ENCODE measurements at regions not wholly inside any gene's neighbourhood (a gene's known extent, or its start where the extent isn't known, plus 50 kb on each side); places are given as distances from the start of the nearest gene placed in this dataset.
"Not testable (repeated sequence)": the region's sequence is repeated elsewhere in the genome, so short reads cannot be mapped to it uniquely, and the experiment has no call there.

- not testable (repeated sequence) for DNase-seq
Observed at GRCh38 chr16:18146601-18147142, 189.9 kb downstream of the NPIPA8 start.

DNA sequence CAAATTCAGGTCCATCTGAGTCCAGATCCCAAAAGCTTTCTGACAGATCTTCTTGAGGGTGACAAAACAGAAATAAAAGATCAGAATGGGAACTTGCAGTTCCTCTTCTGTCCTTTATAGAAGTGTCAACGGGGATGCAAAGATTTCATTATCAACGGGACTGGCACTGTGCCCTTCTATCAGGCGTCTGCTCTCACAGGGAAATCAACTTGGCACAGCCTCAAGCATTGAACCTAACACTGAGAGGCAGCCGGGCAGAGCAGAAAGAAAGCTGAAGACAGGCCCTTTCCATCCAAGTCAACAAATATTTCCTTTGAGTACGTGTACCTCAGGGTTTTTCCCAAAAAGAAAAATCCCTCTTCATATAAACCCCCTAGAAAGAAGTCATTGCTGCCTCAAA, 194.5 kb downstream of the NPIPA8 start:
- DNase-seq = not testable (repeated sequence)

GRCh38 chr16:18136288-18136687, 200.2 kb downstream of the NPIPA8 start:
- DNase-seq = not testable (repeated sequence)

DNA sequence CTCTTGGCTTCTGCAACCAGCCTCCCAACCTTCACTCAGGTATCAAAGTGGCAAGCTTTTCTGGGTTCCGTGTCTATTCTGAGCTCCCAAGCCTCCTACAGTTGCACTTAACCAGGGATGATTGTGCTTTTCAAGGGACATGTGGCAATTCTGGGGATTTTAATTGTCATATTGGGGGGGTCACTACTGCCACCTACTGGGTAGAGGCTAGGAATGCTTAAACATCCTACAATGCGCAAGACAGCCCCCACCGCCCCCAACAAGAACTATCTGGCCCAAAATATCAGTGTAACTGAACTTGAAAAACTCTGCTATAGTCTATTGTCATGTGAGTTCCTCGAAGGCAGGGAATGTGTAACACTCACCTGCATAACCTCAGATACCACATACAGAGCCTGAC, 201.5 kb downstream of the NPIPA8 start:
- DNase-seq = not testable (repeated sequence)

DNA sequence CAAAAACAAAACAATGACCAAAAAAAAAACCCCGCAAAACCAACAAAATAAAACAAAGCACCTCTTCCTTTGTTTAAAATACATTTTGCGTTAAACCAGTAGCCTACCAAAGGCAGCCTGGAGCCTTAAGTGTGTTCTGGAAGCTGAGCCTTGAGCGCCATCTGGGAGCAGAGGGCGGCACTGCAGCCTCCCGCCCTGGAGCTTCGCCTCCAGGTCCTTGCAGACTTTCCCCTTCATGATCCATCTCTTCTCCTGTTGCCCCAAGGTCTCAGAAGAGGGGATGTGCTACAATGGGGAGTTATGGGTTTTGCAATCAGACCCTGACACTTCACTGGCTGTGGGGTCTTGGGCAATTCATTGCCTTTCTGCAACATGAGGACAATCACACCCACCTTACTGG, 204.9 kb downstream of the NPIPA8 start:
- DNase-seq = not testable (repeated sequence)

GRCh38 chr16:18130478-18131120, 205.9 kb downstream of the NPIPA8 start:
- not testable (repeated sequence) for DNase-seq

DNA sequence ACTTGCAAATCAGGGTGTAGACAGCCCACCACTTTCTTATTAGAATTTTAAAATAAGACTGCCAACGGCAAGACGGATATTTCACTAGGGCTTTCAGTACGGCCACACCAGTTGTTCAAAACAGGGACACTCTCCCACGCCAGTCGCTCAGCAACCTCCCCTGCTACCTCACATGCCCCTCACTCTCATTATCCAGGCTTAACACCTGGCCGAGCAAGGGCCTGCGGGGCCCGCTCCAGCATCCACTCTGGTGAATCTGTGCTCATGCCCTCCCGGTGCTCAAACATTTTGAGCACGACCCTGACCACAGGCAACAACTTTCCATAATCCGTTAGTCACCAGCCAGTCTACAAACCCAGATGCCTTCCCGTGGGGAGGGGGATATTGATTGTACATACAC, 209.5 kb downstream of the NPIPA8 start:
- DNase-seq = not testable (repeated sequence)

DNA sequence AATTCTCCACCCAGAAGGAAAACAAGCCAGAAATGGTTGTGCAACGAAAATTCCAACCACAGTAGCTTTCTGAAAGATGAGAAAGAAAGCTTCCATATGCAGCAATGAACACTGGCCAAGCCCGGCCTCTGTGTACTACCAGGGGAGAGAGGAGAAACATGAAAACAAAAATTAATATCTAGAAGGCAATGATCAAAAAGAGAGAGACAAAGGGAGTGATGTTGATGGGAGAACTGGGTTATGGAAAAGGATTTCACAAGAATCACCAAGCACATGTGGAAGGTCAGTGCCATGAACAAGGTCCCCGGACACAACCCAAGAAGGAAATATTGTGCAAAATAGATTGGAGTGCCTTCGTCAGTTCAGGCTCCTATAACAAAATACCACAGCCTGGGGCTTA, 217.4 kb downstream of the NPIPA8 start:
- not testable (repeated sequence) for DNase-seq

DNA sequence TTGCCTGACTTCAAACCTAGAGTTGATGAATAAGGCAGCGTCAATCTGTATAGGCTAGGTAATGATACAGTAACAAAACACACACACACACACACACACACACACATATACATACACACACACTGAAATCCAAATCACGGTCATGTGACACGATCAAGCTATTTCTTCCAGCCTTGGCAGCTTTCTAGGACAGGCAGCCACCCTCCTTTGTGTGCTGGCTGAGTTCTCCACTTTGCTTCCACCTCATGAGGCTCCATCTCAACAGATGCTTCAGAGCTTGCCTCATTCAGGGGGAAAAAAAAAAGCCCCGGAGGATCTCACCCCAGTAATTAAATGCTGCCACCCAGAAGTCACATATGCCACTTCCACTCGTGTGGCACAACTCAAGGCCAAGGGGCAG, 217.9 kb downstream of the NPIPA8 start:
- DNase-seq = not testable (repeated sequence)

DNA sequence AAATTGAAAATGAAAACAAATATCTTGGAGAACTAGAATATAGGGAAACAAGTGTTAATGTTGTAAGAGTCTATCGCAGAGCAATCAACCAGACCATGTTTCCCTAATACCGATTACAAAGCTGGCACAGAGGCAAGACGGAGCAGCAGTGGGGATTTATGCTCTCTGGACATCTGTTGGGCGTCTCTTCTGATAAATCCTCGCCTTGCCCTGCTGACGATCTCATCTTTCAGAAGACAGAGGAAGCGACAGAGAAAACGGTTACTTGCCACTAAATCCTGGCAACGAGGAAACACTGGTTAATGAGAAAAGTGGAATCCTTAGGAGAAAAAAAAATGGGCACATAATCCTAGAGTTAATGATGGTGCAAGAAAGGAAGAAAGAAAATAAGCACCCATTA, 218.5 kb downstream of the NPIPA8 start:
- DNase-seq = not testable (repeated sequence)

- not testable (repeated sequence) for DNase-seq
Observed at GRCh38 chr16:18104412-18104811, 232.1 kb downstream of the NPIPA8 start.

DNA sequence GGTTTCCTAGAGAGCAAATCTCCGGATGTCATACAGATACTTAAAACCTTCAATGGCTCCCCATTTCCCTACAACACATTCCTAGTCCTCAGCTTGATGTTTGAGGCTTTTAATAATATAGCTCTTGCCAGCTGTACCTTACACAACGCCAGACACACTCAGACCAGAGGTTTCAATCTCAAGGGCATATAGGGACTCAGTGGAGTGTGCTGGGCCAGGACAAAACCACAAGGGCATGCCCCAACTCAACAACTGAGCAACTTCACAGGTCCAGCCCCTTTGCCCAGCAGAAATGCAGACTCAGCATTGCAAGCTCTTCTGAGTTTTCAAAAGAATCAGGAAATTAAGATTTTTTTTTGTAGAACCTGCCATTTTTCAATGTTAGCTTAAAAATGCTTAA, 235.5 kb downstream of the NPIPA8 start:
- DNase-seq = not testable (repeated sequence)

- DNase-seq = not testable (repeated sequence)
Observed at GRCh38 chr16:18092605-18093004, 243.9 kb downstream of the NPIPA8 start.

DNA sequence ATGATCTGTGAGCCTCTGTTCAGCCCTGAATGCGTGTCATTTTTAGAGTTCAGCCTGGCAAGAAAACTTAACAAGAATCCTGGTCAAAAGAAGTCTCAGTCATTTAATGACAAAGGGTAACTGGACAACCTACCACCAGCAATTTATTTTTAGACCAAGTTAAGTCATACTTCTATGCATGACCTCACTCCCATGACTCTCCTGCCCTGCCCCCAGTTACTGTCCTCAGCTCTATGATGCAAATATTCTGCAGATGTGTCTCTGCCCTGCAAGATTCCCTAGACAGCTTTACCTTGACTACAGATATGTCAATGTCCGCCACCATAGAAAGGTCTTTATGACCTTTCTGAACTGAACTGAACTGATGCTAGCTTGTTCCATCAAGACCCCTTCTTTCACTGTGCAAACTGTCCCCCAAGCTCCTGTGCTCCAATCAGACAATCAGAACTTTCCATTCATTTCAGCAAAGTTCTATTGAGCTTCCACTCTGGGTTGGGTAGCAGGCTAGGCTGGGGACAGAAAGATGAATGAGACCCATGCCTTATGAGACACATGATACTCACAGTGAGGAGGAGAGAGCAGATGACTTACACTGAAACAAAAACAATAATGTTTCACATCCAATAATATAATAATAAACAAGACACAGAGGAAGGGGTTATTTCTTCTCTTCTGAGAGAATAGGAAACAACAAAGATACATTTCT, 255.7 kb downstream of the NPIPA8 start:
- not testable (repeated sequence) for DNase-seq

DNA sequence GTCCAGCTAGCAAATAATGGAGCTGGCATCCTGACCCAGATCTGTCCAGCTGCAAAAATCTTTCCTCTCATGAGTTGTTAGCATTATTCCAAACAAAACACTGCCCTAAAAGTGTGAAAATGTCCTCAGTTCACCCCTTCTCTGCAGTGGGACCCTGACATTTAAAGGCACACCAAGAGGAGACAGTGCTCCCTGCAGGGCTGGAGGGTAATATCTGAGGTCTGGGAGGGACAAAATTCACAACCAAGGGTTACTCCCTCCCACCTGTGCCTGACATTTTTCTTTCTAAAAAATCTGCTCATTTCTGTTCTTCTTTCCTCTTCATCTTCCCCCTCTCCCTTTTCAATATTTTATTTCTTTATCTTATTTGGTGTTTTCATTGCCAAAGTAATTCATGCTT, 258.6 kb downstream of the NPIPA8 start:
- not testable (repeated sequence) for DNase-seq

DNA sequence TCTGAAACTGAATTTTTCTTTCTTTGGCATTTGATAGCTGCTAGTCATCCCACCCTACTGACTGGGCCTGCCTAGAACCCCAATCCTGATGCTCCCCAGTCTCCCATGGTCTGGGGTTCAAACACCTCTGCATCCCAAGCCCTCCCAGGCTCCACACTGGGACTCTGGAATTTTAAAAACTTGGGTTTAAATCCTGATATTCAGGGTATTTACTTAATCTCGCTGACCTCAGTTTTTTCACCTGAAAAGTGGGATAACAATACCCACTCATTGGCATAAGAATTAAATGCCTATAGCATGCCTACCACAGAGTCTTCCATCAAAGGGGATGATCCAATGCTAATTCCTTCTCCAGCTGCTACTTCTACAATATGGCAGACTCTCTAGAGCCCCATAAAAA, 264.4 kb downstream of the NPIPA8 start:
- DNase-seq = no peak

DNA sequence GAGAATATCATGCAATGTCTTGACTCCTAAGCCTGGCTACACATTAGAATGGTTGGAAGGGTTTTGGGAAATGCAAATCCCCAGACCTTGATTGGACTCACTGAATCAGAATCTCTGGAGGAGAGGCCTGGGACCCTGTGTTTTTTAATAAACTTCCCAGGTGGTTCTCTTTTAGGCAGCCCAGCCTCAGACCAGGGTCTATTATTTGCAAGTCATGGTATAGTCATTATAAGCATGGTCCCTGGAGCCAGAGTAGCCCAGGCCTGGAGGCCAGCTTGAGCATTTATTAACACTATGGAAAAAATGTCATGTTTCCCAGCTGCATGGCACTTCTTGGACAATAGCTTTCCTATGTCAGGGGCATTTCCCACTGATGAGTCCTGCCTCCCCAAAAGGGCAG, 266.9 kb downstream of the NPIPA8 start:
- DNase-seq = no peak

DNA sequence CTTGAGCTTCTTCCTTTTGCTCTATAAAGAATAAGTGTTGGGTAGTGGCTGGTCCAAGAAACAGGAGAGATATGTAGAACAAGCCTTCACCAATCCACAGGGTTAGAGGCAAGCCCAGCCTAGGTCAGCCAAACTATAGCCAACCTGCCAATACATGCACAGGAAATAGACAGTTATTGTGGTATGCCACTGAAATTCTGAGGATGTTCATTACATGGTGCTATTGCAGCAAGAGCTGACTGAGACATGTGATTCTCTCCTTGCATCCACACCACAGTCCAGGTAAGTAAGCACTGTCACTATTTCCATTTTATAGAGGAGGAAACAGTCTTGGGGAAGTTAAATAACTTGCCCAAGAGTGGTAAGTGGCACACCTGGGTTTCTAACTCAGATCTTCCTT, 268.1 kb downstream of the NPIPA8 start:
- DNase-seq = no peak

GRCh38 chr16:18062713-18063112, 273.8 kb downstream of the NPIPA8 start:
- no peak for DNase-seq

- DNase-seq = no peak
Observed at GRCh38 chr16:18060351-18060750, 276.2 kb downstream of the NPIPA8 start.

DNA sequence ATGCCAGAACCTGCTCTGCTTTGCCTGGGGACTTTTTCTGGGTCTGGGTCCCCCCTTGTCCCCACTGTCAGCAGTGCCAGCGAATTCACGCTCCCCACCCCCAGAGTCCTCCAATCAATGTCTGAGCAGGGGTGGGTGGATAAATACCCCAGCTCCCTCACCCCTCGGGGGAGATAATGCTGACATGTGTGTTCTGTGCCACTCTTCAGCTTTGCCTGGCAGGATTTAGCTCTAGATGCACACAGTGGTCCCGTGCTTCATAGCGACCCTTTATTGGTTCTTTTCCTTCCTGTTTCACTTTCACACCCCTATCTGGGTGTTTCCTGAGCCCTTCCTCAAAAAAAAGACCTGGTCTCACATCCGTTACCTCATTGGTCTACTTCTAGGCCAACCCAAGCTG, 277.0 kb downstream of the NPIPA8 start:
- DNase-seq = no peak

DNA sequence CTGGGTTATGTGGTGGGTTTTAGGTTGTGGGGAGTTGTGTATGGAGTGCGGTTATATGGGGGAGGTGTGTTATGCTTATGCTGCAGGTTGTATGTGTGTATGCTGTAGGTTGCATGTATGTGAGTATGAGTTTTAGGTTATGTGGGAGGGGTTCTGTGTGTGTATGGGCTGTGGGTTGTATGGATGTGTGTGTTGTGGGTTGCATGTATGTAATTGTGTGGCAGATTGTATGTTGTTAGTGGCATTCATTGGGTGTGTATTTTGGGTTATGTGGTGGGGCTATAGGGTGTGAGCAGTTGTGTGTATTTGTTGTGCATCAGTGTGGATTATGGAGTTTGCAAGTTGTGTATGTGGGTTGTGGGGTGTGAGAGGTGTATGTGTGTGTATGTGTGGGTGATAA, 277.4 kb downstream of the NPIPA8 start:
- no peak for DNase-seq

- no peak for DNase-seq
Observed at GRCh38 chr16:18055411-18055916, 281.1 kb downstream of the NPIPA8 start.

GRCh38 chr16:18050777-18051176, 285.8 kb downstream of the NPIPA8 start:
- no peak for DNase-seq
